PC-9 (cell line): ENCODE measurements at regions not wholly inside any gene's neighbourhood (a gene's known extent, or its start where the extent isn't known, plus 50 kb on each side); places are given as distances from the start of the nearest gene placed in this dataset.
"Not testable (repeated sequence)": the region's sequence is repeated elsewhere in the genome, so short reads cannot be mapped to it uniquely, and the experiment has no call there.

Experiments
- EZH2 ChIP-seq: fragments of 200-600 bp; sonication (generic); IDR thresholded peaks from 2 replicates; pipeline ENCODE4 v1.8.0; 2017; ENCODE audit warnings: antibody characterized with exemption, low read depth
- TF ChIP-seq, protein P1 (sequence below): fragments of 200-600 bp; sonication (generic); conservative IDR thresholded peaks from 2 replicates; pipeline ENCODE4 v1.6.1; 2017; ENCODE audit warnings: mixed run types, antibody characterized with exemption, mild to moderate bottlenecking, moderate library complexity

GRCh38 chr16:88208776-88209175, 174.0 kb upstream of the ZNF469 start:
- TF ChIP-seq, protein P1, sequence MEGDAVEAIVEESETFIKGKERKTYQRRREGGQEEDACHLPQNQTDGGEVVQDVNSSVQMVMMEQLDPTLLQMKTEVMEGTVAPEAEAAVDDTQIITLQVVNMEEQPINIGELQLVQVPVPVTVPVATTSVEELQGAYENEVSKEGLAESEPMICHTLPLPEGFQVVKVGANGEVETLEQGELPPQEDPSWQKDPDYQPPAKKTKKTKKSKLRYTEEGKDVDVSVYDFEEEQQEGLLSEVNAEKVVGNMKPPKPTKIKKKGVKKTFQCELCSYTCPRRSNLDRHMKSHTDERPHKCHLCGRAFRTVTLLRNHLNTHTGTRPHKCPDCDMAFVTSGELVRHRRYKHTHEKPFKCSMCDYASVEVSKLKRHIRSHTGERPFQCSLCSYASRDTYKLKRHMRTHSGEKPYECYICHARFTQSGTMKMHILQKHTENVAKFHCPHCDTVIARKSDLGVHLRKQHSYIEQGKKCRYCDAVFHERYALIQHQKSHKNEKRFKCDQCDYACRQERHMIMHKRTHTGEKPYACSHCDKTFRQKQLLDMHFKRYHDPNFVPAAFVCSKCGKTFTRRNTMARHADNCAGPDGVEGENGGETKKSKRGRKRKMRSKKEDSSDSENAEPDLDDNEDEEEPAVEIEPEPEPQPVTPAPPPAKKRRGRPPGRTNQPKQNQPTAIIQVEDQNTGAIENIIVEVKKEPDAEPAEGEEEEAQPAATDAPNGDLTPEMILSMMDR, result not testable (repeated sequence)
- not testable (repeated sequence) for TF ChIP-seq EZH2
